GM19467 (cell line): ENCODE measurements at regions not wholly inside any gene's neighbourhood (a gene's known extent, or its start where the extent isn't known, plus 50 kb on each side); places are given as distances from the start of the nearest gene placed in this dataset.
"Not testable (repeated sequence)": the region's sequence is repeated elsewhere in the genome, so short reads cannot be mapped to it uniquely, and the experiment has no call there.

Experiments used
- ATAC-seq: cut with Tn5 transposase; IDR thresholded peaks from one replicate; pipeline ENCODE4 v1.9.1; 2021; ENCODE audit warnings: mild to moderate bottlenecking, moderate library complexity; ENCODE audit not compliant: unreplicated experiment

DNA sequence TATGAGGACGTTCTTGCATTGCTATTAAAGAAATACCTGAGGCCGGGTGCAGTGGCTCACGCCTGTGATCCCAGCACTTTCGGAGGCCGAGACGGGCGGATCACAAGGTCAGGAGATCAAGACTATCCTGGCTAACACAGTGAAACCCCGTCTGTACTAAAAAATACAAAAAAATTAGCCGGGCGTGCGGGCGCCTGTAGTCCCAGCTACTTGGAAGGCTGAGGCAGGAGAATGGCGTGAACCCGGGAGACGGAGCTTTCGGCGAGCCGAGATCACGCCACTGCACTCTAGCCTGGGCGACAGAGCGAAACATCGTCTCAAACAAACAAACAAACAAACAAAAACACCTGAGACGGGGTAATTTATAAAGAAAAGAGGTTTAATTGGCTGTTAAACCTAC, 674.0 kb downstream of the BRINP1 start:
- not testable (repeated sequence) for ATAC-seq

DNA sequence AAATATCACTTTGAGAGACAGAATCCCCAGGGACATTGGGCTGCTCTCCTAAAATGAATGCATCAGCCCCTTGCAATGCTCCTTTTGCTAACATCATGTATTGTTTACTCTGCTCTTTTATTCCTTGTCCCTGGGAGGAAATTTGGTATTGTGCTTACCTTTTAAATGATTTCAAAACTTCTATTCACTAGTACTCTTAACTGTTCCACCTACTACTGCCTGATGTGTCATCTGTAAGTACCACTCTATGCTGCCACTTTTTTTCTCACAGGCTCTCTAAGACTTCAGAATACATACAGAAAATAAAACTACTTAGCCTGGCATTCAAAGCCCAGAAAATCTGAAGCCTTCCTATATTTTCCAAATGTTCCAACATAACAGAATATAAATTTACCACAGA, 667.2 kb downstream of the BRINP1 start:
- ATAC-seq: no peak

GRCh38 chr9:118711843-118712242, 657.4 kb downstream of the BRINP1 start:
- ATAC-seq: no peak

DNA sequence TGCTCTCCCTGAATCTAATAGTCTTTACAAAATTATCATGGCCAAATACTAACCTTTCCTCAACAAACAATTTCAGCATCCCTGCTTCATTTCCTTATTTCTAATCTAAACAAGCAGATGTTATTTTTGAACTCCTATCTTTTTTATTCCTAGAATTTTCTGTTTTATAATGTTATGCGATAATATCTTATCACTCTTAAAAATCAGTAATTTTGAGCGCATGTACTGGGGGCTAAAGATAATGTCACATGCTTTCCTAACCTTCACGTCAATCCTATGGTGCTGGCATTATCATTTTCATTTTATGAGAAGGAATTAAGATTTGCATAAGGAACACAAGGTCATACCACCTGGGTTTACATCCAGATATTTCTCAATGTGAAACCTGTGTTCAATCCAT, 648.0 kb downstream of the BRINP1 start:
- ATAC-seq: no peak

- no peak for ATAC-seq
These were observed 647.3 kb downstream of the BRINP1 start for GRCh38 chr9:118721923-118722322.

- ATAC-seq: no peak
These were observed 639.3 kb downstream of the BRINP1 start for GRCh38 chr9:118729981-118730380.

- ATAC-seq: no peak
These were observed 636.2 kb downstream of the BRINP1 start for GRCh38 chr9:118732998-118733397.

DNA sequence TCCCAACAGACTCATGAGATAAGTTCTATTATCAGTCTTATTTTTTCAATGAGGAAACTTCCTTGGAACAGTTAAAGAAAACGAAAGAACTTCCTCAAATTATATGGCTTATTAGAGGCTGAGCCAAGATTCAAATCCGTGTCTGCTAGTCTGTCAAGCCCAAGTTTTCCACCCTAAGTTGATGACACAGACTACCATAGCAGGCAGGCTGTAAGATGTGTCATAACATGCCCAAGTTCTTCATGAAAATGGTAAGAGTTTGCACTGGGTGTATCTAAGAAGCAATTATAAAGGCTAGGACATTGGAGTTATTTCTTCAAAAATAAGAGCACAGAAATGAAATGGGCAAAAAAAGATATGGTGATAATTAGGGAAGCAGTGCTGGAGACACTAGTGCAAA, 634.5 kb downstream of the BRINP1 start:
- no peak for ATAC-seq

DNA sequence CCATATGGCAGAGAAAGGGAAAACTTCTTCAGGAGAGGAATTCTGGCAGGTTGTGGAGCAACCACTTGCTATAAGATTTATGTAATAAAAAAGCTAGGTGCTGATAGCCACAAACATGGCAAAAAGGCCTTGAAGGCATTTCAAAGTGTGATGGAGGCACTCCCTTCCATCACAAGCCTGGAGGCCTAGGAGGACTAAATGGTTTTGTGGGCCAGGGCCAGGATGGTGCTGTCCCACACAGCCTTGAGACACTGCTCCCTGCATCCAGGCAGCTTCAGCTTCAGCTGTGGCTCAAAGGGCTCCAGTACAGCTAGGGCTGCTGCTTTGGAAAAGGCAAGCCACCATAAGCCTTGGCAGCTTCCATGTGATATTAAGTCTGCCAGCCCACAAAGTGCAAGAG, 632.8 kb downstream of the BRINP1 start:
- ATAC-seq: no peak

- ATAC-seq: no peak
These were observed 618.0 kb downstream of the BRINP1 start for GRCh38 chr9:118751077-118751847.

GRCh38 chr9:118751848-118752223, 617.4 kb downstream of the BRINP1 start:
- ATAC-seq: no peak

DNA sequence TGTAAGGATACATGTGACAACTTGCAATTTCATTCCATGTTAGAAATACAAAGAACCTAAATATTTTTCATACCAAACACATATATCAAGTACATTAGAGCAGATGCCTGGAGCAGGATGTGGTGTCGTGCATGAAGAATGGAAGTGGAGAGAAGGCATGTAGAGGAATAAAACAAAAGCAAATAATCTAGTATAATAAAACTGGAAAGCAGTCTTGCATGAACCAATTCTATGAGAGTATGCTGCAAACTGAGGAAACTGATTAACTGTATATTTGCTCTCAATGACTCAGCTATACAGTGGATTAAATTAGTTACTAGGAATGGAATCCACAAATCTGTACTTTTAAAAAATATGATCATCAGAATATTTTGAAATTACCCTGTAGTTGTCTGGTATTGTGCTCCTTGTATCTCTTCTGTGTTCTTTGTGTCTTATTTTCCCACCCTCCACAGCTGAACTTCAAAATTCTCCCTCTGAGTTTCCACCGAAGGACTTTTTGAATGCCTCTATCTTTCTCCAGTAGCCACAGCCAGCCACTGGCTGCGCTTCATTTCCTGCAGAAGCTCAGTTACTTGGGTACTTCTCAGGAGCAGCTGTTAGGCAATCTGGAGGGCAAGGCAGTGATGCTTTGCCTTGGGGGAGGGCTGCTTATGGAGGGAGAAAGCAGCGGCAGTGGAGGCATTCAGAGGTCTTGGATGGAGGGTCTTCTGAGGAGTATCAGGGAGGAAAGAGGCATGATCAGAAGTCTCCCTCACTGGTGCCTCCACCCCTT, 608.0 kb downstream of the BRINP1 start:
- no peak for ATAC-seq

DNA sequence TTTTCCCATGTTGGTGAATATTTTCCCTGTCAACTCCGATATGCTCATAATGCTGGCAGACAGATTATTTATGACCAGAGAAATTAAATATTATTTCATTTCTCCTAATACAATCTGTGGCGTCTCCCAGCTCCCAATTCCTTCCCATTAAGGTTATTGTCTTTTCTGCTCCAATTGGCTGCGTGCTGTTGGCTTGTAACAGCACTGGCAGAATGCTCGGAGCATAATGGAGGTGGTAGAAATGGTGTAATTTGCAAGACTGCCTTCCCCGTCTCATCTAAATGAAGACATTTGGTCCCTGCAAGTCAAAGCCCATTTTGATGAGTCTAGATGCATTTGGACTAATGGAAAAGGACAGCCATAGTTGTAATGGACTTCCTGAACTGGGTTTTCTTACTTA, 601.7 kb downstream of the BRINP1 start:
- no peak for ATAC-seq

GRCh38 chr9:118782790-118783463, 586.3 kb downstream of the BRINP1 start:
- no peak for ATAC-seq

DNA sequence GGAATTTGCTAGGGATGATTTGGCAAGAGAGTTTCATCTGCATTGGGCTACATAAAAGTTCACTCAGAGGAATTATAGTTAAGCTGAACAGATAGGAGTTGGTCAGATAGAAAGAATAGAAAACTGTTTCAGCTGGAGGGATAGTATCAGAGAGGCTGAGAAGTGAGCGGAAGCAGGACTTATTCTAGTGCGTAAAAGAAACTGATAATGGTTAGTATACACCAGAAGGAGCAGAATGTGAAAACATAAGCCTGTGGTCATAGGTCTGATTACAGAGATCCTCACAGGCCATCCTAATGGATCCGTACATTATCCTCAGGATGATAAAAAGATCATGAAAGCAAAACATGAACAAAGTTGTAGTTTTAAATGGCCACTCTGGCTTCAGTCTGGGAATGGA, 585.2 kb downstream of the BRINP1 start:
- no peak for ATAC-seq

DNA sequence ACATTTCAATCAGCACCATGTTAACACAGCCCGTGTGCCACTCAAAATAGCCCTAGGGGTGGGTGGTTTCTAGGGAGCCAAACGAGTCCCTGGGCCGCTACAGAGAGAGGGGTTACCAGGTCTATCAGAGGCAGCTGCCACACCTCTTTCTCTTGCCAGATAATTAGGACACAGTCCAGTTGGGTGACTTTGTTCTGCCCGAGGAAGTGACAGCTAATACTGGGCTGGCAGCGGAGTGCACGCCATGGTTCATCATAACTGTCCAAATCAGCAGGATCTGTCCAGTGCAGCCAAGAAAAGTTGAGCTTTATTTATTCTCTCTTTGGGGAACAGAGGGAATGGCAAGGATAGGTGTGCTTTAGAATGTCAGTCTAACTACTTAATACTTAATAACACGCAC, 583.8 kb downstream of the BRINP1 start:
- ATAC-seq: no peak

DNA sequence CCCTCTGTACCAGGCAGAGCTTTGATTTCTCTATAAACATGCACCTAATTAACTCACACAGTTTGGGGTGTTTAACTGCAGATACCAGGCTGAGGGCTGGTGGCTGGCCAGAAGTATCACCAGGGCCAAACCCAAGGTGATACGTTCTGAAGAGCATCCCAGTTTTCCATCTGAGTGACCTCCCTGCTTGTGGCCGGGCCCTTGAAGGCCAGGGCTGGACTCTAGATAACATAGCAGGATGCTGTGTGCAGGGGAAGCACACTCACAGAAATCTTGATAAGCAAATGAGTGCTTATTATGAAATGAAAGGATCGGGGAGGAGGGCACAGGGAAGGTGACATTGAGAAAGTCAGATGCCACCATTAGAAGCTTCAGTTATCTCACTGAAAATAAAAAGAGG, 582.4 kb downstream of the BRINP1 start:
- no peak for ATAC-seq

DNA sequence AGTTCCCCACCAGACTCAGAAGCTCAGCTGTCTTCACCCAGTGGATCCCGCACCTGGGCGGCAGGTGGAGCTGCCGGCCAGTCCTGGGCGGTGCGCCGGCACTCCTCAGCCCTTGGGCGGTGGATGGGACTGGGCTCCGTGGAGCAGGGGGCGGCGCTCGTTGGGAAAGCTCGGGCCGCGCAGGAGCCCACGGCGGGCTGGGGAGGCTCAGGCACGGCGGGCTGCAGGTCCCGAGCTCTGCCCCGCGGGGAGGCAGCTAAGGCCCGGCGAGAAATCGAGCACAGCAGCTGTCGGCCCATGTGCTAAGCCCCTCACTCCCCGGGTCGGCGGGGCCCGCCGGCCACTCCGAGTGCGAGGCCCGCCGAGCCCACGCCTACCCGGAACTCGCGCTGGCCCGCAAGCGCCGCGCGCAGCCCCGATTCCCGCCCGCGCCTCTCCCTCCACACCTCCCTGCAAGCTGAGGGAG, 560.0 kb downstream of the BRINP1 start:
- no peak for ATAC-seq

DNA sequence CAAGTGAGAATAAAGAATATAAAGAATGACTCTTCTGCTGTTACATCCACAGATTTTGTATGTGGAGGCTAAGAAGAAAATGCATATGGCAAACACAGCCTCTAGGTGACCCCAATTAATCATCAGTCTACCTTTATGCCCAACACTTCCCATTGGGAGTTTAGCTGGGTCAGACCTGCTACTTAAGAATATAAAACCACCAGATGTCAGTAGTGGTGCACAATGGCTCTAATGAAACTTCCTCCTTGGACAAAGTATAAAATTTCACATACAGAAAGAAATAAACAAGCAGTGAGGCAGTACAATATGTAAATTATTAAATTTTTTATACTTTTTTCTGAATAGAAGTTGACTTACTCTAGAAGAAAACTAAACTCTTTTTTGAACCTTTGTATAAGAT, 539.9 kb downstream of the BRINP1 start:
- ATAC-seq: no peak

- ATAC-seq: no peak
These were observed 536.9 kb downstream of the BRINP1 start for GRCh38 chr9:118832371-118832770.

GRCh38 chr9:118836891-118837290, 532.3 kb downstream of the BRINP1 start:
- ATAC-seq: no peak

DNA sequence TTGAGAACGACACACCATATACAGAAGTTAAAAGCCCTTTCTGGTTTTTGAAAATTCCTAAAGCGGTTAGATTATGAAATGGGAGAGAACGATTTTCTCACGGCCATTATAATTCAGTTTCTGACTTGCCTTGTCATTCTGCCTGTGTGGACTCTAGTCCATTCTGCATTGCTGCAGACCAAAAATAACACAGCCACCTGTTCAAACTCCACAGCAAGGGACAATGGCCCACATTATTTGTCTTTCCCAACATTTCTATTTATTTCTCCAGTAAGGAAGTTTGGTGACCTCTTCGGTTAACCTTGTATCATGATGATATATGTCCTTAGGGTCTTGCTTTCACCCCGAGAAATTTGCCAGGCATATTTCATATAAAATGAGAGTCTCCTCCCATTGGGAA, 497.7 kb downstream of the BRINP1 start:
- ATAC-seq: no peak
